ENCODE measurements at regions not wholly inside any gene's neighbourhood (a gene's known extent, or its start where the extent isn't known, plus 50 kb on each side); places are given as distances from the start of the nearest gene placed in this dataset.
A peak's percentile ranks its signal among the peaks of the same experiment; 100 is the strongest.
"Not testable (repeated sequence)": the region's sequence is repeated elsewhere in the genome, so short reads cannot be mapped to it uniquely, and the experiment has no call there.

DNA sequence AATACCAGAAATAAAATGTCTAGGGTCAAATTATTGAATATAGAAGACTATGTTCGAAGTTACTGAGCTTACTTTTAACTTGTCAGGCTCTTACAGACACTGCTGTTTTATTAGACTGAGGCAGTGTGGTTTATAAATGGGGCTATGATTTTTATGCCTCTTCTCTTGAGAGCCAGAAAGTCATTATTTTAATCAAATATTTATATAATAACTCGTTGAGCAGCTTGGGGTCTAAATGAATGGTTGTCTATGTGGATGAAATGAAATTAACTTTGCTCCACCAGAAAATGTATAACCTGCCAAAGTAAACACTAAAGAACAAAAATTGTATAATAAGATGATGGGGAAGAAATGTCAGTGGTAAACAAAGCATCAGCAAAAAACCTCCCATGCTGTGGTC is 175.6 kb upstream of the THSD7A start:
- DNase-seq = no peak

DNA sequence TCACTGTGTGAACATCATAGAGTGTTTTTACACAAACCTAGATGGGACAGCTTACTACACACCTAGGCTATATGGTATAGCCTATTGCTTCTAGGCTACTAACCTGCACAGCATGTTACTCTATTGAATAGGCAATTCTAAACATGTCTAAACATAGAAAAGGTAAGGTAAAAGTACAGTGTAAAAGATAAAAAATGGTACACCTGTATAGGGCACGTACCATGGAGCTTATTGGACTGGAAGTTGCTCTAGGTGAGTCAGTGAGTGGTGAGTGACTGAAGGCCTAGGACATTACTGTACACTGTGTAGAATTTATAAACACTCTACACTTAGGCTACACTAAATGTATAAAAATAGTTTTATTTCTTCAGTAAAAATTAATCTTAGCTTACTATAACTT is 182.0 kb upstream of the THSD7A start:
- no peak for DNase-seq

DNA sequence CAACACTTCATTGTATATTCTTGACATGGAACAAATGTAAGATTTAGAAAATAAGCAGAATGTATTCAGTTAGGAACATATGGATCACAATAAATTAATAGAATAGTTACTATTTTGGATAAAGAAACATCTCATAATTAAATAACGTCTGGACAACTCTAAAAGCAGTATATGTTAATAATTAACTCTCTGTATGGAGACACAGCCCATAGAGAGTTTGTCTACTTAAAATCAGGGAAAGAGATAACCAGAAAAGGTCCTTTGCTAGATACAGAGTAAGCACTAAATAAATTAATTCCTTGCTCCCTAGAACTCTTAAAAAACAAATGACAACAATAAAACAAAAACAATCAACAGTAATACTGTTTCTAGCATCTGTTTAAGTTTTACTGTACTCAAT is 184.4 kb upstream of the THSD7A start:
- no peak for DNase-seq

DNA sequence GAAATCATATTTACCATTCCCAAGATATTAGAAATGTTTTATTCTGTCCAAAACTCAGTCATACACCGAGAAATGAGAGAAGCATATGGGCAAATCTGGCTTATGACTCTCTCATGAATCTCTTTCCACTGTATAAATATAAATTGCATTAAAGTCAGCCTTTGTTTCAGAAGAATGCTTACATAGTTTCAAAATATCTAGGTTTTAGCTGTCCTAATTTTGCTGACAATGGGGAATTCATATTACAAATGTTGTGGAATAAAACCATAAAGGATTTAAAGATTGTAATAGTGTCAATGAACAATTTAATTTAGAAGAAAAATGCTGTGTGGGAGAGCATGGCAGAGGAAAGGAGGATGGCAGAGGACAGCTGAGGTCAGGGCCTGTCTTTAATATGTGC is 185.0 kb upstream of the THSD7A start:
- DNase-seq = no peak

DNA sequence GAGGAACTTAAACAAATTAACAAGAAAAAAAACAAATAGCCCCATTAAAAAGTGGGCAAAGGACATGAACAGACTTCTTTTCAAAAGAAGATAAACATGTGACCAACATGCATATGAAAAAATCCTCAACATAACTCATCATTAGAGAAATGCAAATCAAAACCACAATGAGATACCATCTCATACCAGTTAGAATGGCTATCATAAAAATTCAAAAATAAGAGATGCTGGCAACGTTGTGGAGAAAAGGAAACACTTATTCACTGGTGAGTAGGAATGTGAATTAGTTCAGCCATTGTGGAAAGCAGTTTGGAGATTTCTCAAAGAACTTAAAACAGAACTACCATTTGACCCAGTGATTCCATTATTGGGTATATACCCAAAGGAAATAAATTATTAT is 189.1 kb upstream of the TMEM106B start:
- DNase-seq = not testable (repeated sequence)

DNA sequence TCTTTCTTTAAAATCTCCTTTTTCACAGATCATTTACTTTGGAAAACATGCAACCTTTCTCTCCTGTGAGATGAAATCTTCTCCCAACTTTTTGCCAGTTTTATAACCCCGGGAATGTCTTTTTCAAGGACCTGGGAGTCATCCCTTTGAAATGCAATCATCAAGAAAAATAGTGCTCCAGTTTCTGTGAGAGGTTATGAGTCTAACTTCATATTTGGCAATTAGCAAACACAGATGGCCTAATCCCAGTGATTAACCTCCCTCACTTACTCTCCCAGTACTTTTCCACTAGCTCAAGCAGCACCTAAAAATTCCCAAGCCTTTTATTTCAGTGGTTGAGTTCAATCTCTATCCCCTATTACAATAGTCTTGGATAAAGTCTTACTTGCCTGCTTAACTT is 185.8 kb upstream of the TMEM106B start:
- no peak for DNase-seq

DNA sequence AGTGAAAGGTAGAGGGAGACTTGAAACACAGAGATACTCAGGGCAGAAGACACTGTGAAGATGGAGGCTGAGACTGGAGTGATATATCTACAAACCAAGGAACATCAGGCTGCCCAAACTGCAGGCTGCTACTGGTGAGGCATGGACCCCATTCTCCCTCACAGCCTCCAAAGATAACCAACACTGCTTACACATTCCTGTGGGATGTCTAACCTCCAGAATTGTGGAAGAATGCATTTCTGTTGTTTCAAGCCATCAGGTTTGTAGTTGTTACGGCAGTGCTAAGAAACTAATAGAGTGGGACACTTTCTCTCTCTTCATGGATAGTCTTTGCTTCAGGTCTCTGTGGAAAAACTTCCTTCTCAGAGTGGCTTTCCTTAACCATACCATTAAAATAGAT is 182.6 kb upstream of the TMEM106B start:
- DNase-seq = no peak

DNA sequence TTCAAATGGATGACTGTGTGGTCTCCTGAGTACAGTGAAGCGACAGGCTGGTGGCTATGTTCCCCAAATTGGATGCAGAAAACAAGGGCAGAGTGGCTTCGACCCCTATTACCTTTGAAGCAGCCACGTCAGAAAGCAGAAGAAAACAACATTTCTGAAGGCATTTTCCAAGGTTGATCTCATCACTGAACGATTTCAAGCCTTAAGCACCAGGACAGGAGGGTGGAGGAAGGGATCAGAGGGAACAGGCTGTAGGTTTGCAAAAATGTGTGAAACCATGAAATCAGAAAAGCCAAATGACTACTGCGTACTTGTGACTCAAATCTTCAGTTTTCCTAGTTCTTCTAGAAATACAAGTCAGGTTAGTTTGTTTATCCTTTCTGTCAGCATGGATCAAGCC is 181.0 kb upstream of the TMEM106B start:
- DNase-seq = no peak

DNA sequence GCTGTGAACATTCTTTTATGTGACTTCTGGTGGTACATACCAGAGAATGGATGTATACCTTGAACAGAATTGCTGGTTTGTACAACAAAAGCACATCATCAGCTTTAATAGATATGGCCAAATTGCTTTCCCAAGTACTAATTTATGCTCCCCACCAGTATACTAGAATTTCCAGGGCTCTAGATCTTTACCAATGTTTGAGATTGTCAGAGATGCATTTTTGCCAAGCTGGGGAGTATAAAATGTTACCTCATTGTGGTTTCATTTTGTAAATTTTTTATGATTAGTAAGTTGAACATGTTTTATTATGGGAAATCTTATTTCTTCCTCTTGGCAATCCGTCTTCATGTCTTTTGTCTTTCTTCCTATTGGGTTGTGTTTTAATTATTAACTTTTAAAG is 179.9 kb upstream of the TMEM106B start:
- DNase-seq = no peak

DNA sequence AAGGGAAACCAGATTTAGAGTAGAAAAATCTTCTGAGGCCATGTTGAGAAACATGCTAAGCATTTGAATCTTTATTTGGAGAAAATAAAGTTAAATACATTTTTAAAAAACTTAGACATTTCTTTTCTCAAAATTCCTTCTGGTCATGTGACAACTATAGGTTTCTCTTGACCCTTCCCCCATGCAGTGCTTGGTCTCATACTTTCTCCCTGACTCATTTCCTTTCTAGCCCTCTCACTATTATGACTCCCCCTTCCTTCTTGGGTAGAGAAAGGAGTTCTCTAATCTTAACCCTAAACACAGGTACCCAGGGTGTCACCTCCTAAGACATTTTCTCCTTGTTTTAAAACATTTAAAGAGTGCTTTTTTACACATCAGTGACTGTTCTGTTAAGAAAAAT is 179.5 kb upstream of the TMEM106B start:
- no peak for DNase-seq

DNA sequence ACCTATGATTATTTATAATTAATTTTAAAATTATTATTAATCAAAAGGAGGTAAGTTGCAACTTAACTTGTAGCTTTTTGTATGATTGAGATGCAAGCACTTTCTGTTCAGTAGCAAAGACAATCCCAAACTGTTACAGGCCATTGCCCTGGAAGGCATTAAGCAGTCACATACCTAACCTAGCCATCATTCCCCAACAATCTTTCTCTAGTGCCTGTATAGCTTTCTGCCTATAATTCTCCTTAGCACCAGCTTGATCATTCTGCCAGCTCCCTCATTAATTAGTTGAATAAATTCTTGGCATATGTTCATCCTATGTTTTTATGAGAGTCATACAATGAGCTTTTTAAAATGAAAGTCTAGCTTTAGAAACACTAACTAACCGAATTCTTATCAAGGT is 178.9 kb upstream of the TMEM106B start:
- DNase-seq = no peak

DNA sequence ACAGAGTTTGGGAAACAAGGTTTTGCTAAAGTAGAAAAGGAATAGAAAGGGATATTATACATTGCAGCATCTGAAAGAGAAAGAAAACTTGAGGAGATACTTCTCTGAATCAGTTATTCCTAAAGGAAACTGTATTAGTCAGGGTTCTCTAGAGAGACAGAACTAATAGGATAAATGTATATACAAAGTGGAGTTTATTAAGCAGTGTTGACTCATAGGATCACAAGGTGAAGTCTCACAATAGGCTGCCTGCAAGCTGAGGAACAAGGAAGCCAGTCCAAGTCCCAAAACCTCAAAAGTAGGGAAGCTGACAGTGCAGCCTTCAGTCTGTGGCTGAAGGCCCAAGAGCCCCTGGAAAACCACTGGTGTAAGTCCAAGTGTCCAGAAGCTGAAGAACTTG is 167.6 kb upstream of the TMEM106B start:
- DNase-seq = not testable (repeated sequence)

DNA sequence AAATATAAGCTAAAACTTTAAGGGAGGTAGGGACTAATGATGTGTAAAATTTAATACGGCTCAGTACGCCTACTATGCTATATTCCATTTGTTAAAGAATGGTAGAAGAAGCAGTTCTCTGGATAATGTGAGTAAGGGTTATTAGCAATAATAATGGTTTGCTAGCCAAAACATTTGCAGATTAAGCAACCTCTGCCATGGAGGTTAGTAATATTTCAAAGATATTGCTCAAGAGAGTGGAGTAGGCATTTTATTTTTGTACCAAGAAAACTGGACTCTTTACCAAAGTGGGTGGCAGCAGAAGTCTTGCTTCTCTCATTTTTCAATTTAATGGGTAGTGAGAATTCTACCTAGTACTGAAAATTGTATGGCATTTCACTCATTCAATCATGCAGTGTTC is 158.9 kb upstream of the TMEM106B start:
- no peak for DNase-seq

DNA sequence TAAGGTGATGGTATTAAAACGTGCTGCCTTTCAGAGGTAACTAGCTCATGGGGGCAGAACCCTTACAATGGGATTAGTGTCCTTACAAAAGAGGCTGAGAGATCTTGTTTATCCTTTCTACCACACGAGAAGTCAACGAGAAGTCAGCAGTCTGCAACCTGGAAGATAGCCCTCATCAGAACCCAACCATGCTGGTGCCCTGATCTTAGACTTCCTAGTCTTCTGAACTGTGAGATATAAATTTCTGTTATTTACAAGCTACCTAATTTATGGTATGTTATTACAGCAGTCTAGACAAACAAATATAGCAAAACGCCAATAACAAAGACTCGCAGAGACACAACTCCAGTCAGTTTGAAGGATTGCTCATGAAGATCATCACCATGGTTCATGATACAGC is 157.5 kb upstream of the TMEM106B start:
- no peak for DNase-seq

DNA sequence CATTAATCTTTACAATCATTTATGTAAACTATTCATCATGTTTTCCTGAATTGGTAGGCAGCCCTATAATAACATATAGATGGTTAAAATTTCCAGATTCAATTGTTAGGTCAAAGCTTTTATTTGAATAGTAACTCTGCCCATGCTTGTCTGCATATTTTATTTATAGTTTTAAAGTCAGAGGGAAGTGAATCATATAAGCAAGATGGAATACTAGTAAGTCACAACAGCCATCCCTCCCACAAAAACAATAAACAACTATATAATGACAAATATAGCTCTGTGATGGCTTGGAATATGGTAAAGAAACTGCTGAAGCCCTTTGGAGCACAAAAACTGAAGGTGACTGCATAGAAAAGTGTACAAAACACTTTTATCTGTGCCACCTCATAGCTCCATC is 156.3 kb upstream of the TMEM106B start:
- no peak for DNase-seq

DNA sequence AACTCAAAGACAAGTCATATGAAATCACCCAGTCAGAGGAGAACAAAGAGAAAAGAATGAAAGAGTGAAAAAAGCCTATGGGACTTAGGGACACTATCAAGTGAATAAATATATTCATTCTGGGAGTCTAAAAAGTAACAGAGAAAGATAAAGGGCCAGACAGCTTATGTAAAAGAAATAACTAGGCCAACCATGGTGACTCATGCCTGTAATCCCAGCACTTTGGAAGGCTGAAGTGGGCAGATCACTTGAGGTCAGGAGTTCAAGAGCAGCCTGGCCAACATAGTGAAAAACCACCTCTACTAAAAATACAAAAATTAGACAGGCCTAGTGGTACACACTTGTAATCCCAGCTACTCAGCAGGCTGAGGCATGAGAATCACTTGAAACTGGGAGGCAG is 154.7 kb upstream of the TMEM106B start:
- no peak for DNase-seq

DNA sequence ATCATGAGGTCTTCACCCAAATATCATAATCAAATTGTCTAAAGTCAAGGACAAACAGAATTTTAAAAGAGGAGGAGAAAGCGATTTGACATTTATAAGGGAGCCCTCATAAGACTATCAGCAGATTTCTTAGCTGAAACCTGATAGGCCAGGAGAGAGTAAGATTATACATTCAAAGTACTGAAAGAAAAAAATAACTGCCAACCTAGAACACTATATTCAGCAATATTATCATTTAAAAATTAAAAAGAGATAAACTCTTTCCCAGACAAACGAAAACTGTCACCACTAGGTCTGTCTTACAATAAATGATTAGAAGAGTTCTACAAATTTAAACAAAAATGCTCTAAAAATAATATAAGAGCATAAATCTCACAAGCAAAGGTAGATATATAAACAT is 154.1 kb upstream of the TMEM106B start:
- DNase-seq = no peak

DNA sequence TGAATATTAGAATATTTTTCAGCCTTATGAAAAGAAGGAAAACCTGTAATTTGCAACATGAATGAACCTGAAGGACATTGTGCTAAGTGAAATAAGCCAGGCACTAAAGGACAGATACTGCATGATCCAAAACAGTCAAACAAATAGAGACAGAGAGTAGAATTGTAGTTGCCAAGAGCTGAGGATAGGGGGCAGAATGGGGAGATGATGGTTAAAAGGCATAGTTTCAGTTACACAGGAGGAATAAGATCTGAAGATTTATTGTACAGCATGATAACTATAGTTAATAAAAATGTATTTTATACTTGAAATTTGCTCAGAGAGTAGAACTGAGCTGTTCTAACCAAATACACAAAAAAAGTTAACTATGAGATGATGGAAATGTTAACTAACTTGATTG is 149.0 kb upstream of the TMEM106B start:
- DNase-seq = no peak

DNA sequence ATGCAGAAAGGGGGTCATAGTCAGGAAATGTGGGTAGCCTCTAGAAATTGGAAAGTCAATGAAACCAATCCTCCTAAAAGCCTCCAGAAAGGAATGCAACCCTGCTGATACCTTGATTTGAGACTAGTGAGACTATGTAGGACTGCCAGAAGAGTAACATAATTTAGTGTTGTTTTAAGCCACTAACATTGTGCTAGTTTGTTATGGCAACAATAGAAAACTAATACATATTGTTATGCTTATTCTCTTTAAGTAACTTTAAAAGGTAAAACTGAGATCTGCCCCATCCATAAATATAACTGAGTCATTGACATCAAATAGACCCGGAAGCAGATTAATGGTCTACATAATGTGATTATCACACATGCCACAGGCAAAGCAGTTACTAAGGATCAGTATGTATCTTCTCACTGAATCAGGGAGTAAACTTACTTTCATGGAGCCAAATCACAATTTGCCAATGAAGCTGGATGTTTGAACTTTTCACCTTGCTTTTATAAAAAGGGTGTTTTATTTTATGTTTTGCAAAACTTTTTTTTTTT is 146.4 kb upstream of the TMEM106B start:
- no peak for DNase-seq

DNA sequence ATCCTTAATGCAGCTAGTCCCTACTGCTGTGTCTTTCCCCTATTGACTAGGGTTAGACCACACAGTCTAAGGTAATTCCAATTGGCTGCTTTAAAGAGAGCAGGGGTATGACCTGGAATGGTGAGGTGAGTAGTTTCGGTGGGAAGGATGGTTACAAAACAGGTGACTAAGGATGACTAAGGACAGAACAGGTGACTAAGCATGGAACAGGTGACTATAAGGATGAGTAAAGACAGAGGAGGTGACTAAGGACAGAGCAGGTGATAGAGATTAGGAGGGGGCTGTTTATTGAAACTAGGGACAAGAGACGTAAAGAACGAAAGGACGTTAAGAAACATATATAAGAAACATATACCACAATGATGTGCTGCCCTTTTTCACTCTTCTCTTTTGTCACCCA is 145.1 kb upstream of the TMEM106B start:
- no peak for DNase-seq

DNA sequence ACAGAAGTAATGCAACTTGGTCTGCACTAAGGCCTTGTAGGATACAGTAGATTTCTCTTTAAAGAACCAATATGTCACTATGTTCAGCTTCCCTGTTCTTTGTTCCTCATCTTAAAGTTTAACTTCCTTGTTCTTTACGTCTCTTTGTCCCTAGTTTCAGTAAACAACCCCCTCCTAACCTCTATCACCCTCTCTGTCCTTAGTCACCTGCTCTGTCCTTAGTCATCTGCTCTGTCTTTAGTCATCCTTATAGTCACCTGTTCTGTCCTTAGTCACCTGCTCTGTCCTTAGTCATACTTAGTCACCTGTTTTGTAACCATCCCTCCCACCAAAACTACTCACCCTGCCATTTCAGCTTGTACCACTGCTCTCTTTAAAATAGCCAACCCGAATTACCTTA is 144.6 kb upstream of the TMEM106B start:
- no peak for DNase-seq

DNA sequence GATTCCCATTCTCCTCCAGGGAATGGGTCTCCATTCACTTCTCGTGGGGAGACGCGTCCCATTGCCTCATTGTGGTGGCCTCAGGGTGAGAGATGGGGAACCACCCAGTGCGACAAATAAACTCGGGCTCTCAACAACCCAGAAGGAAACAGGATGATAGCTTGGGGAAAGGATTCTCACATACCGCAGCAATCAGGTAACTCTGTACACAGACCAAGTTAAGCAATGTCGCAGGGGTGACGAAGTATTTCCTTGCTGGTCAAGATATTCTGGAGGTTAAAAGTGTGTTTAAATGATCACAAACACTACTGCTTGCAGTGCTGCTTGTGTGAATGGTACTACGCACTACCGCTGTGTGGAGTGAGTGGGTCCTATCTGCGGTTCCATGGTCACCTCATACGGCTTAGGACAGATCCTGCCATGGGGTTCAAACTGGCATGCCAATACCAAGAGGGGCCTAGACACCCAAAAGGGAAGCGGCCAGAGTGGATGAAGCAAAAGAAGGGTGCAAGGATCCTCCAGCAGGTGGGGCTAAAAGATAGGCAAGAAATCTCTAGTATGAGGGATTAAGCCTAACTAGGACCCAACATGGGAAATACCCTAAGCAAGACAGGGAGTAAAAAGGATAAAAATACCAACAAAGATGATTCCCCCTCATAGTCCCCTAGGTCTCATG is 143.8 kb upstream of the TMEM106B start:
- peak; percentile 64 for DNase-seq

DNA sequence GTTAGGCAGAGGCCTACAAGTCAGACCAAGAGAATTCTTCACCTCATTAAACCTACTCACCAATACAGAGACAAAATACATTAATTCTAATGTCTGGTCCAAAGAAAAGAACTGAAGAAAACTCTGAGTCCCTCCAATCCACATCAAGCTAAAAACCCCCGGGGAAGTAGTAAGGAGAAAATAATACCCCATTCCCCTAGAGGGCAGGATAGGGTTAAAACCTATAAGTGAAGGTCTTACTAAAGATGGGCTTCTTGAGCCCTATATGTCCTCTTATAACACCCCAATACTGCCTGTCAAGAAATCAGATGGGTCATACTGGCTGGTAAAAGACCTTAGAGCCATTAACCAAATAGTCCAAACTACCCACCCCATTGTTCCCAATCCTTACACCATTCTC is 141.3 kb upstream of the TMEM106B start:
- no peak for DNase-seq

DNA sequence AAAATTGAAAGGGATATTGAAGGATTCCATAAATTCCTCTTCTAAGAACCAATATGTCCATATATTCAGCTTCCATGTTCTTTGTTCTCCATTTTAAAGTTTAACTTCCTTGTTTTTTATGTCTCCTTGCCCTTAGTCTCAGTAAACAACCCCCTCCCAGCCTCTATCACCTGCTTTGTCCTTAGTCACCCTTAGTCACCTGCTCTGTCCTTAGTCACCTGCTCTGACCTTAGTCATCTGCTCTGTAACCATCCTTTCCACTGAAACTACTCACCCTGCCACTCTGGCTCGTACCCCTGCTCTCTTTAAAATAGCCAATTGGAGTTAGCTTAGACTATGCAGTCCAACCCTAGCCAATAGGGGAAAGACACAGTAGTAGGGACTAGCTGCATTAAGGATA is 136.2 kb upstream of the TMEM106B start:
- no peak for DNase-seq

DNA sequence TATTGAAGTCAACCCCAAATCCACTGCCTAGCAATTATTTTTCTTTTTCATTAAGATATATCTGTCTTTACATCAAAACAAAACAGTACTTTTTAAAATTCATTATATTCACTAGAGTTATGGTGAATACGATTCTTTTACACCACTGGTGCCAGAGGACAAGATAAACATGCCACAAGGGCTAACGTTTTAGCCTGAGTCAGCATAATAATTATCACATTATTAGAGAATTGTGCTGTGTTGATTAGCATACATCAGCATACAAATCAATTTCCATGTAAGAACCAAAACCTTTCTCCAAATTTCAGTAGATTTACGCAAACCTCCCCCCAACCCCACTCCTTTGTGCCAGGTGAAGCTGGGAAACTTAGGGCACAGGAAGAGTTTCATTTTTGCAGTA is 131.1 kb upstream of the TMEM106B start:
- no peak for DNase-seq

DNA sequence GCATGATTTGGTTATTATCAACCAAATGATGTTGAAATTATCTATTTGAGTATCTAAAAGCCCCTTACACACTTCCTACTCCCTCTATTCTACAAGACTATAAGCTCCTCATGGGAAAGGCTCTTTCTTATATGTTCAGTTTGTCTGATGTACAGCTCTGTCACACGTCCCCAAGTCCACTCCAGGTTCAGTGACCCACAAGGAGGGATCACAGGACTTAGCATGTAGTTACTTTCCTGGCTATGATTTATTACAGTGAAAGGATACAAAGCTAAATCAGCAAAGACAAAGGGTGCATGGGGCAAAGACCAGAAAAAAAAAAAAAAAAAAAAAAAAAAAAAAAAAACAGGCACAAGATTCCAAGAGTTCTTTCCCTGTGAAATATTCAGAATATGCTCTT is 125.6 kb upstream of the TMEM106B start:
- DNase-seq = no peak
